GM12891 (cell line): ENCODE measurements at regions not wholly inside any gene's neighbourhood (a gene's known extent, or its start where the extent isn't known, plus 50 kb on each side); places are given as distances from the start of the nearest gene placed in this dataset.

Experiments
- PAX5 ChIP-seq: IDR thresholded peaks from 2 replicates; pipeline ENCODE4 v1.6.1; 2011; ENCODE audit warnings: low read length, moderate library complexity, mild to moderate bottlenecking; ENCODE audit not compliant: insufficient read depth, severe bottlenecking
- POLR2A ChIP-seq: IDR thresholded peaks from 2 replicates; pipeline ENCODE4 v1.6.1; 2011; ENCODE audit warnings: low read depth, low read length, control low read depth
- POLR2AphosphoS5 ChIP-seq: IDR thresholded peaks from 2 replicates; pipeline ENCODE4 v1.6.1; 2011; ENCODE audit warnings: low read depth, low read length, control low read depth
- POU2F2 ChIP-seq: IDR thresholded peaks from 2 replicates; pipeline ENCODE4 v1.6.1; 2011; ENCODE audit warnings: low read depth, mild to moderate bottlenecking, control low read depth, low read length, moderate library complexity
- SPI1 ChIP-seq: IDR thresholded peaks from 2 replicates; pipeline ENCODE4 v1.6.1; 2011; ENCODE audit warnings: low read depth, low read length, control low read depth
- TAF1 ChIP-seq: IDR thresholded peaks from 2 replicates; pipeline ENCODE4 v1.6.1; 2011; ENCODE audit warnings: low read depth, low read length, control low read depth

GRCh38 chr10:84681781-84682180 lies 353.4 kb downstream of the CCSER2 start:
- TF ChIP-seq POLR2AphosphoS5 (no peak), TAF1 (no peak), POLR2A (no peak), POU2F2 (no peak), SPI1 (no peak), PAX5 (no peak)
